Thyroid gland (tissue), 4 donors: ENCODE measurements at regions not wholly inside any gene's neighbourhood (a gene's known extent, or its start where the extent isn't known, plus 50 kb on each side); places are given as distances from the start of the nearest gene placed in this dataset.

Source experiments
- DNase-seq, 2 donors: peaks; one replicate each; pipeline ENCODE4 v3.0.0-alpha.2; 2019
- H3K27ac ChIP-seq, 3 donors: fragments of 200-600 bp; sonication (generic); 1 replicate in 2 of 3; 2 replicates in 1 of 3; pipeline ENCODE4 v1.5.1; 2016 to 2019; ENCODE audit warnings: mild to moderate bottlenecking in 1 of 3, moderate library complexity in 1 of 3
- H3K27me3 ChIP-seq: fragments of 200-600 bp; sonication (generic); one replicate; pipeline ENCODE4 v1.5.1; 2019
- H3K36me3 ChIP-seq, 2 donors: fragments of 200-600 bp; sonication (generic); one replicate each; pipeline ENCODE4 v1.5.1; 2016 to 2019
- H3K4me1 ChIP-seq, 2 donors: fragments of 200-600 bp; sonication (generic); one replicate each; pipeline ENCODE4 v1.5.1; 2017 to 2019
- H3K4me3 ChIP-seq, 3 donors: fragments of 200-600 bp; sonication (generic); replicated peaks in 1 of 3; 1 replicate in 2 of 3; 2 replicates in 1 of 3; pipeline ENCODE4 v1.5.1; 2016; ENCODE audit warnings: mild to moderate bottlenecking in 1 of 3
- H3K9me3 ChIP-seq: fragments of 200-600 bp; sonication (generic); one replicate; pipeline ENCODE4 v1.5.1; 2017
- POLR2A ChIP-seq, 2 donors: fragments of 450-650 bp; IDR thresholded peaks; one replicate each; pipeline ENCODE4 v1.6.1; 2017; ENCODE audit warnings: antibody characterized with exemption in 2 of 2, mild to moderate bottlenecking in 2 of 2, moderate library complexity in 1 of 2
- WGBS, 2 donors: methylation state at CpG; one replicate each; pipeline ENCODE4 v1.1.5; 2017; 5-methylcytosine and 5-hydroxymethylcytosine counted together
- intact Hi-C: fragments of 100-400 bp; cut with DNase I; formaldehyde crosslinking; loops from one replicate; pipeline ENCODE4 v1.15.1; 2023
- TF ChIP-seq, protein P1 (sequence below), 6 experiments: fragments of 200-600 bp in 3 of 6; fragments of 450-650 bp in 3 of 6; sonication (generic) in 3 of 6; IDR thresholded peaks; one replicate each; pipeline ENCODE4 v1.5.1; 2016 to 2019; ENCODE audit warnings: antibody characterized with exemption in 6 of 6, mild to moderate bottlenecking in 2 of 6, inconsistent platforms in 1 of 6, moderate library complexity in 1 of 6

DNA sequence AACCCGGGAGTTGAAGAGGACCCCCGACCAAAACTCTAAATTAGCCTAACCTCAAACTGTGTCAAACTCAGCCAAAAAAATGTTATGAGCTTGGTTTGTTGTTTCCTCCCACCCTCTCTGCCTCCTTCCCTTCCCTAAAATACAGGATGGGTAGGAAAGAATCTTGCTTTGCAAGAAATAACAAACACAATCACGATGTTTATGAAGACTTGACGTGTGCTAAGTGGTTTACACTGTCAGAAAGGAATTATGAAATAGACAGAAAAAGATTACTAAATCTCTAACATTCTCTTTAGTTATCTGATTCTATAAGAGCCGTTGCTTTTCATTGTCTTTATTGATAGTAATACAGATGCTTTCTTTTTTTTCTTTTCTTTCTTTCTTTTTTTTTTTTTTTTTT, 285.1 kb downstream of the BMP7 start:
- no peak overlapping the region for H3K27ac ChIP-seq
- H3K36me3 ChIP-seq = no peaks in the 10 kb centered on the region
- H3K4me1 ChIP-seq = no peaks in the 10 kb centered on the region
- TF ChIP-seq, protein P1, sequence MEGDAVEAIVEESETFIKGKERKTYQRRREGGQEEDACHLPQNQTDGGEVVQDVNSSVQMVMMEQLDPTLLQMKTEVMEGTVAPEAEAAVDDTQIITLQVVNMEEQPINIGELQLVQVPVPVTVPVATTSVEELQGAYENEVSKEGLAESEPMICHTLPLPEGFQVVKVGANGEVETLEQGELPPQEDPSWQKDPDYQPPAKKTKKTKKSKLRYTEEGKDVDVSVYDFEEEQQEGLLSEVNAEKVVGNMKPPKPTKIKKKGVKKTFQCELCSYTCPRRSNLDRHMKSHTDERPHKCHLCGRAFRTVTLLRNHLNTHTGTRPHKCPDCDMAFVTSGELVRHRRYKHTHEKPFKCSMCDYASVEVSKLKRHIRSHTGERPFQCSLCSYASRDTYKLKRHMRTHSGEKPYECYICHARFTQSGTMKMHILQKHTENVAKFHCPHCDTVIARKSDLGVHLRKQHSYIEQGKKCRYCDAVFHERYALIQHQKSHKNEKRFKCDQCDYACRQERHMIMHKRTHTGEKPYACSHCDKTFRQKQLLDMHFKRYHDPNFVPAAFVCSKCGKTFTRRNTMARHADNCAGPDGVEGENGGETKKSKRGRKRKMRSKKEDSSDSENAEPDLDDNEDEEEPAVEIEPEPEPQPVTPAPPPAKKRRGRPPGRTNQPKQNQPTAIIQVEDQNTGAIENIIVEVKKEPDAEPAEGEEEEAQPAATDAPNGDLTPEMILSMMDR (IDR thresholded peaks at IDR 0.05) = no peak
- no peak for TF ChIP-seq POLR2A (IDR thresholded peaks at IDR 0.05)
- no peak overlapping the region for H3K4me3 ChIP-seq
- no peaks in the 10 kb centered on the region for H3K9me3 ChIP-seq
- no peaks in the 10 kb centered on the region for H3K27me3 ChIP-seq
- DNase-seq = no peak
- intact Hi-C loops = no loop called here
- 60 to 73% methylated on average over 5 of the region's 5 CpGs for WGBS, 2 donors

DNA sequence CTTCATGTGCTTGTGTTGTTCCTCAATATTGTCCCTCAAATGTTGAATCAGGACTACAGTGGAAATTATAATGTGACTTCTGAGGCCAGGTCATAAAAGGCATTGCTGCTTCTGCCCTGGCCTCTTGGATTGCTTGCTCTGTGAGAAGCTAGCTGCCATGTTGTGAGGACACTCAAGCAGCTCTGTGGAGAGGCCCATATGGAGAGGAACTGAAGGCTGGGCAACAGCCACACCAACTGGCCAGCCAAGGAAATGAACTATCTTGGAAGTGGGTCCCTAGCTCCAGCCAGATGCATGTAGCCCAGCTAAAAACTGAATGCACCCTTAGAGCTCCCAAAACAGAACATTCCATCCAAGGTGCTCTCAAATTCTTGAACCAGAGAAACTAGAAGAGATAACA, 282.6 kb downstream of the BMP7 start:
- no peaks in the 10 kb centered on the region for H3K36me3 ChIP-seq
- DNase-seq = no peak
- TF ChIP-seq, protein P1 (IDR thresholded peaks at IDR 0.05) = no peak
- TF ChIP-seq POLR2A (IDR thresholded peaks at IDR 0.05) = no peak
- H3K9me3 ChIP-seq = no peaks in the 10 kb centered on the region
- no peaks in the 10 kb centered on the region for H3K4me1 ChIP-seq
- no peaks in the 10 kb centered on the region for H3K27me3 ChIP-seq
- no peak overlapping the region for H3K27ac ChIP-seq
- intact Hi-C loops = no loop called here
- no peak overlapping the region for H3K4me3 ChIP-seq

DNA sequence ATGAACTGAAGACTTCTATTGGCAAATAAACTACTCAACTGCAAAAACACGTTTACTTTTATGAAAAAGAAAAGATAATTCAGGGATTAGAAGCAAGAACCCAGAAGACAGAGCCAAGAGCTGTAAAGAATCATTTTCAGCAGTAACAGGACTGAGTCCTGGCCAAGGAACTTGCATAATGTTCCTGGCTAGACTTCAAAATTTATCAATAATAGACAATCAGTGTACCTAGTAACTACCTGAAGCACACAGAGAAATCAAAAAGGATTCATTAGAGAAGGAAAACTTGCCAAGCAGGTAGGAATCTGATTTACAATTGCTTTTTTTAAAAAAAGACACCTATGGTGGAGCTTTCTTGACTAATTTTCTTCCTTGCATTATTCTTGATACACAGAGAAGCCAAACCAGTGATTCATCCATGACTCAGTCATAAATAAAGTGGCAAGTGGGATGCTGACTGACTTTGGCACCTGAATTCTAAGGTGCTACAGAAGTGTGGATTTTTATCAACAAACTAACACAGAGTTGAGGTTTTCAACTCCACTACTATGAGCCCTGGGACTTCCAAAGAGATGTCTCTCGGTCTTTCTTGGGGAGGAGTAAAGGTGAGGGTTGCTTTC, 281.3 kb downstream of the BMP7 start:
- intact Hi-C loops = no loop called here
- 51 to 62% methylated on average over 2 of the region's 2 CpGs for WGBS, 2 donors

DNA sequence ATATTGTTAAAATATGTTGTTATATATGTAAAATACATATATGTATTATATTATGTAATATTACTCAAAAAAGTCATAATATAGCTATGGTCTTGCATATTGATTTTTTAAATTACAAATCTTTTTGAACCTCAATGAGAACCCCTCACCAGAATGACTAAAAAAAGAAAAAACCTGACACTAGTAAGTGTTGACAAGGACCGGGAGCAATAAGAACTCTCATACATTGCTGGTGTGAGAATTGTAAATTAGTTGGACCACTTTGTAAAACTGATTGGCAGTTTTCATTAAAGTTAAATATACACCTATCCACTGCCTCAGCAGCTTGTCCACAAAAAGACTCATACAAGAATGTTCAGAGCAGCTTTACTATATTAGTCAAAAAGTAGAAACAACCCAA, 280.0 kb downstream of the BMP7 start:
- WGBS, 2 donors = 91 to 97% methylated on average over 1 of the region's 1 CpG
- DNase-seq = no peak
- TF ChIP-seq POLR2A (IDR thresholded peaks at IDR 0.05) = no peak
- TF ChIP-seq, protein P1 (IDR thresholded peaks at IDR 0.05) = no peak
- no peaks in the 10 kb centered on the region for H3K27me3 ChIP-seq
- no peak overlapping the region for H3K4me3 ChIP-seq
- no peak overlapping the region for H3K27ac ChIP-seq
- no peaks in the 10 kb centered on the region for H3K36me3 ChIP-seq
- no peaks in the 10 kb centered on the region for H3K9me3 ChIP-seq
- H3K4me1 ChIP-seq = no peaks in the 10 kb centered on the region
- intact Hi-C loops = no loop called here

More for the DNA sequence above, 281.3 kb downstream of the BMP7 start:
- H3K4me3 ChIP-seq = no peak overlapping the region
- H3K4me1 ChIP-seq = no peaks in the 10 kb centered on the region
- H3K27ac ChIP-seq = no peak overlapping the region
- H3K36me3 ChIP-seq = no peaks in the 10 kb centered on the region
- DNase-seq = no peak
- TF ChIP-seq, protein P1 (IDR thresholded peaks at IDR 0.05) = no peak
- TF ChIP-seq POLR2A (IDR thresholded peaks at IDR 0.05) = no peak
- H3K9me3 ChIP-seq = no peaks in the 10 kb centered on the region
- H3K27me3 ChIP-seq = no peaks in the 10 kb centered on the region

DNA sequence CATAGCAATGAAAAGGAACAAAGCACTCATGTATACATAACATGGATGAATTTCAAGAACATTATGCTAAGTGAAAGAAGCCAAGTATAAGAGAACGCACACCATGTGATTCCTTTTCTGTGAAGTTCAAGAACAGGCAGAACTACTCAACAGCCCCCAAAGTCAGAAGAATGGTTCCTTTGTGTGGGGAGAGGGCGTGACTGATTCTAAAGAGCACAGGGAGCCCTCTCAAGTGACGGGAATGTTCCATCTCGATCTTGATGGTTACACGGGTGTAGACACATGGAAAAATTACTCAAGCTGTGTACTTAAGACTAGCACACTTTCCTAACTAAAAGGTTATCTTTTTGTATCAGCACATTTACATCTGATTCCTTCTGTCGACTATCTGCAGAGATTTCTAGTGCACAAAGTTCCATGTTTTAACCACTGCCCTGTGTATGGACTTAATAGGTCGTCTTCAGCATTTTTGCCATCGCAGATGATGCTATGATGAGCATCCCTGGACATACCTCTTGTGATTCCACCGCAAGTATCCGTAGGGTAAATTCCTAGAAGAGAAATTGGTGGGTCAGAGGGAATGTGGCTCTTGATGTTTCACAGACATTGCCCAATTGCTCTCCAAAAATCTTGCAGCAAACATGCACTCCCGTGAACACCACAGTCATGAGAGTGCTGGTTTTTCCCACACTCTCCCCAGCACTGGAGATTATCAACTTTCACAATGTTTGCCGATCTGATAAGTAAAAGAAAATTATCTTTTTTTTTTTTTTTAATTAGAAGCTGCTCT, 279.3 kb downstream of the BMP7 start:
- Histone ChIP-seq H3K4me1 (no peaks in the 10 kb centered on the region), H3K27ac (no peak overlapping the region), H3K27me3 (no peaks in the 10 kb centered on the region), H3K4me3 (no peak overlapping the region), H3K9me3 (no peaks in the 10 kb centered on the region), H3K36me3 (no peaks in the 10 kb centered on the region)
- no peak for TF ChIP-seq POLR2A (IDR thresholded peaks at IDR 0.05)
- TF ChIP-seq, protein P1 (IDR thresholded peaks at IDR 0.05) = no peak
- 75 to 77% methylated on average over 12 of the region's 12 CpGs for WGBS, 2 donors
- intact Hi-C loops = no loop called here
- no peak for DNase-seq
